ENCODE measurements at regions not wholly inside any gene's neighbourhood (a gene's known extent, or its start where the extent isn't known, plus 50 kb on each side); places are given as distances from the start of the nearest gene placed in this dataset.

DNA sequence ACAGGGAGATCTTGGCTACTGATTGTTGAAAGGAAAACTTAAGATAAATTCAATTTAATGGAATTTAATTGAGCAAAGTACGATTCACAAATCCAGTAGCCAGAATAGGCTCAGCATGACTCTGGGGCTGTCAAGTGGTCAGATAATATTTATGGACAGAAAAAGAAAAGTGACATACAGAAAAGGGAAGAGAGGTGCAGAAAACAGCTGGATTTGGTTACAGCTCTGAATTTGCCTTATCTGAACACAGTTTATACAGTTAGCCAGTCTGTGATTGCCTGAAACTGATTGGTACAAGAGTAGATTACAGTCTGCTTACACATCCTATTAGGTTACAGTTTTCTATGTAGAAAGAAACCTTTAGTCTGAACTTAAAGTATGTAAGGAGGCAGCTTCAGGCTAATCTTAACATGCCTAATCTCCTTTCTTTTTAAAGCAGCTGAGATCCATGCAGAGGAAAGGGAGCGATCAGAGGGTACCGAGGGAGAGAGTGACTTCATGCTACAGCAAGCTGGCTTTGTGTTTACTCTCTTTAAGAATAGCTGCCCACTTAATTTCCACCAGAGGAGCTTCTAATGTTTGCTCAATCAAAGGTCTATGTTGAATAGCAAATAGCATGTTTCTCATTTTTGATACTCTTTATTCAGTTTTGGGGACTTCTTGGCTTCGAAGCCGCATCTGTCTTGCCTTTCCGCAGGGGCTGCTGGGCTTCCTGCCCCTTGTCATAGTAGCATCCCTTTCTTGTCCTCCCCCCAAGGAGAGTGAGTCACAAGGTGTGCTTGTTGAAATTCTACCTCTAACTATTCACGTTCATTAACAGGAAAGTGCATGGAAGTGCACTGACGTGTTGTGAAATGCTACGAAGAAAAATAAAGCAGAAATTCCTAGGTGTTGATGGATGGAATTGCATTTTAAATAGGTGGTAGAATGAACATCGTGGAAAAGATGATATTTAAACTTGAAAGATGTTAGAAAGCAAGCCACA is 761.2 kb downstream of the TAF11L14 start:
- TF ChIP-seq CTCF (optimal IDR thresholded peaks at IDR 0.05 in 1 of 3, IDR thresholded peaks at IDR 0.05 in 1 of 3, conservative IDR thresholded peaks at IDR 0.05 in 1 of 3; ENCODE audit: extremely low read depth in 1 of 3, insufficient read depth in 2 of 3, low read length in 3 of 3): no peak
- TF ChIP-seq EZH2 (IDR thresholded peaks at IDR 0.05; ENCODE audit: low read length): no peak
